Urinary bladder (tissue), 3 donors: ENCODE measurements at regions not wholly inside any gene's neighbourhood (a gene's known extent, or its start where the extent isn't known, plus 50 kb on each side); places are given as distances from the start of the nearest gene placed in this dataset.

Experiments used
- DNase-seq: peaks from one replicate; pipeline ENCODE4 v3.0.0-alpha.2; 2015; ENCODE audit errors: extremely low spot score
- H3K27ac ChIP-seq: one replicate; pipeline ENCODE4 v1.5.1; 2013; ENCODE audit warnings: low read depth, mild to moderate bottlenecking, moderate library complexity
- H3K36me3 ChIP-seq: one replicate; pipeline ENCODE4 v1.6.1; 2013; ENCODE audit warnings: mild to moderate bottlenecking, moderate library complexity; ENCODE audit not compliant: insufficient read depth
- H3K4me1 ChIP-seq: one replicate; pipeline ENCODE4 v1.6.1; 2013; ENCODE audit warnings: mild to moderate bottlenecking, moderate library complexity; ENCODE audit not compliant: insufficient read depth
- H3K4me3 ChIP-seq: one replicate; pipeline ENCODE4 v1.5.1; 2013; ENCODE audit warnings: low read depth, low read length
- WGBS: extraction: QIAGEN DNeasy Blood & Tissue Kit; methylation state at CpG from one replicate; pipeline ENCODE4 v1.1.7; 2013; 5-methylcytosine and 5-hydroxymethylcytosine counted together
- donor health status: healthy with polysubstance abuse.
- donor health status: healthy.

GRCh38 chr2:67268797-67269196 lies 128.3 kb upstream of the ETAA1 start:
- H3K4me3 ChIP-seq = no peak overlapping the region
- H3K27ac ChIP-seq = no peak overlapping the region
- no peaks in the 10 kb centered on the region for H3K36me3 ChIP-seq
- no peaks in the 10 kb centered on the region for H3K4me1 ChIP-seq
- WGBS = 95% methylated on average over 2 of the region's 2 CpGs
- no peak for DNase-seq

DNA sequence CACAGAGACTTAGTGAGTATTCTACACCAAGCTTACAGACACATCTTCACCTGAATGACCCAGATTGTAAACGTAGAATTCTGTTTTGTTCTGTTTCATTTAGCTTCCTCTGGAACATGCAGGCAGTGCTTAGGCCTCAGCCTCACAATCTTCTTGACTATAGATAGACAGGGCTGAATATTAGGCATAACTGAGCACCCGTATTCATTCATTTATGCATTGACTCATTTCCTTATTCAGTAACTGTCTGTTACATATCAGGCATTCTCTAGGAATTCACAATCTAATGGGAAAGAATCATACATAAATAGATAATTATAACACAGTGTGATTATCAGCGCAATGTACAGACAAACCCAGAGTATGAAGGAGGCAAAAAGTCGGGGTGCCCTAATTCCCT lies 124.9 kb upstream of the ETAA1 start:
- no peak overlapping the region for H3K27ac ChIP-seq
- 82% methylated on average over 4 of the region's 4 CpGs for WGBS
- H3K4me3 ChIP-seq = no peak overlapping the region
- DNase-seq = no peak
- no peaks in the 10 kb centered on the region for H3K36me3 ChIP-seq
- no peaks in the 10 kb centered on the region for H3K4me1 ChIP-seq

DNA sequence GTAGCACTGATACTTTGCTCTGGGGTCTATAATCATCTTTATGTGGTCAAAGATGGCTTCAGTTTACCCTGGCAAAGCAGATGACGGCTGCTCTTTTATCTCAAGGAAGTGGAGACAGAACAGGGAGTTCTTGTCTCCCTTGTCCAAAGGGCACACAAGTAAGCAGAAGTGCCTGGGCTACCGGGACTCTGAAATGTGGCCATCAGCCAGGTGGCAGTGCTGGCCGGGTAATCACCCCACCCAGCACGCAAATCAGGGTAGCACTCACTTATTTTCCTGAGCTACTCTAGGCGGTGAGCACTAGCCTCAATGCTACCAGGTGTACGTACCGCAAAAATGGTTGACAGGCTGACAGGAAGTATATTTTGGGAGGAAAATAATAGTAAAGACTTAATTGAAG lies 119.7 kb upstream of the ETAA1 start:
- DNase-seq = no peak
- no peak overlapping the region for H3K27ac ChIP-seq
- H3K4me3 ChIP-seq = no peak overlapping the region
- WGBS = 84% methylated on average over 7 of the region's 7 CpGs
- H3K4me1 ChIP-seq = no peaks in the 10 kb centered on the region
- H3K36me3 ChIP-seq = no peaks in the 10 kb centered on the region

DNA sequence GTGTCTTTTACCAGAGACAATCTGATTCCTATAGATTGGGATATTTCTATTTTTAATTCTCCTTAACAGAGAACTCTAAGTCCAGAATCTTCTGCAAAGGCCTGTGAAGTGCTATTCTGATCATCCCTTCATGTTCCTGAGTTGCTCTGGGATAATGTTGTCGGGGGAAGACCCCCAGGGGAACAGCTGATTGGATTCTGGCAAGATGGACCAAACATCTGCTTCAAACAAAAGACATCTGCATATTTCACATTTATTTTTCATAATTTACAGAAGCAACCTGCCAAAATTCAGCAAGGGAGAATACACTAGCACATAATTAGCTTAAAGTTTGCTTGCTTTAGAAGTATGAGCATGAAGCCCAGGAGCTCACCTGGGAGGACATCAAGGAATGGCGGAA lies 116.0 kb upstream of the ETAA1 start:
- no peak for DNase-seq

GRCh38 chr2:67283641-67284040 lies 113.5 kb upstream of the ETAA1 start:
- no peak overlapping the region for H3K27ac ChIP-seq
- no peak for DNase-seq
- H3K36me3 ChIP-seq = no peaks in the 10 kb centered on the region
- H3K4me3 ChIP-seq = no peak overlapping the region
- H3K4me1 ChIP-seq = no peaks in the 10 kb centered on the region

More for the DNA sequence above, 116.0 kb upstream of the ETAA1 start:
- WGBS = 82% methylated on average over 2 of the region's 2 CpGs
- Histone ChIP-seq H3K36me3 (no peaks in the 10 kb centered on the region), H3K27ac (no peak overlapping the region), H3K4me3 (no peak overlapping the region), H3K4me1 (no peaks in the 10 kb centered on the region)

GRCh38 chr2:67286981-67287759 lies 110.0 kb upstream of the ETAA1 start:
- Histone ChIP-seq H3K36me3 (no peaks in the 10 kb centered on the region), H3K4me1 (no peaks in the 10 kb centered on the region), H3K4me3 (no peak overlapping the region), H3K27ac (no peak overlapping the region)
- 69% methylated on average over 2 of the region's 2 CpGs for WGBS
- DNase-seq = no peak

- 77% methylated on average over 2 of the region's 2 CpGs for WGBS
- Histone ChIP-seq H3K4me3 (no peak overlapping the region), H3K36me3 (no peaks in the 10 kb centered on the region), H3K4me1 (no peaks in the 10 kb centered on the region), H3K27ac (no peak overlapping the region)
- no peak for DNase-seq
Observed at GRCh38 chr2:67289271-67289670, 107.9 kb upstream of the ETAA1 start.

GRCh38 chr2:67289921-67290371 lies 107.2 kb upstream of the ETAA1 start:
- Histone ChIP-seq H3K36me3 (no peaks in the 10 kb centered on the region), H3K27ac (no peak overlapping the region)
- WGBS = 88% methylated on average over 1 of the region's 1 CpG

DNA sequence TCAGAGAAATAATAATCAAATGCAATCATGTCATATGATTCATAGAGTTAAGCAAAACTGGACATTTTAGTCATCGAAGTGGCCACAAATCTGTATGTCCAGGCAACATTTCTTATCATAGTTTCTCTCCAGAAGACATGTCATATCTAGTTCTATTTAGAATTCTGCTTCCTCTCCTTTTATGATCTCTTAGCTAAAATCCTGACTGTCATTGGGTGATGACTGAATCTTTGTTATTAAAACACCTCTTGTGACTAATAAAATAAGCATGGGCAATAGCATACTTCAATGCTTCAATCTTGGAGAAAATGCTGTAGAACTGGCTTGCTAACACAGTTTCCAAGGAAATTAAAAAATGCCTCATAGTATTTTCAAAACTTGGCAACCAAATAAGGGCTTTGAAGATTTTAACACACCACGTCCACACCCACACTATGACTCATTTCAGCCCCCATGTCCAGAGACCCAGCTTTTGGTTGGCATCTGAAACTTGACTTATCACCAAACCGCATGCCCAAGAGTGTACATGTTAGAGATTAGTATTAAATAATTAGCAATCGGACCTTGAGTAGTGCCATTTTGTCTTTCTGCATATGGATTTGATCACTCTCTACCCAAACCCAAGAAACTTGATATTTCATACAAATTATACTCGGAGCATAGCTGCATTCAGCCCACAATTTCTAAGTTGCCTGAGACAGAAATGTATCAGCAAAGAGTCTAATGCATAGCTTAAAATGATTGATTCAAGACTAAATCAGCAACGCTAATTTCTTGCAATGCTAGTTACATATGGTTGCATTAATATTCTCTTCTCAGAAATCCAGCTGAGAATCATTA lies 106.5 kb upstream of the ETAA1 start:
- Histone ChIP-seq H3K4me1 (no peaks in the 10 kb centered on the region), H3K36me3 (no peaks in the 10 kb centered on the region), H3K4me3 (no peak overlapping the region), H3K27ac (no peak overlapping the region)
- 73% methylated on average over 6 of the region's 6 CpGs for WGBS
- no peak for DNase-seq

More at GRCh38 chr2:67289921-67290371, 107.2 kb upstream of the ETAA1 start:
- no peak for DNase-seq
- Histone ChIP-seq H3K4me1 (no peaks in the 10 kb centered on the region), H3K4me3 (no peak overlapping the region)

DNA sequence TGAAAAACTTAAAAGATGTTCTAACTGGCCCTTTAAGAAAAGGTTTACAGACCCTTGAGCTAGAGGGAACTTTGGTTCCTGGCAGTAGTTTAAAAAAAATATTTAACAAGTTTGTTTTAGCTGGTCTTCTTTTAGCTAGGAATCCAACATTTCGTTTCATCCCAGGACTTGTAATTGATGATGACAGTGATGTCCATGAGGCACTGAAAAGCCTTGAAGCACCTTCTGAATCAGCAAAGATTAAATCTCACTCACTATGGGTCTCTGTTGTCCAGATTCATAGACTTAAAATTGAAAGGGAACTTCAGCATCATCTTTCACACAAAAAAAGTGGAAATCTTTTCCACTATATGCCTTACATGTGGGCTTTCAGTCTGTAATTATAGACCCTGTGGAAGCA lies 102.9 kb upstream of the ETAA1 start:
- Histone ChIP-seq H3K36me3 (no peaks in the 10 kb centered on the region), H3K4me1 (no peaks in the 10 kb centered on the region), H3K27ac (no peak overlapping the region), H3K4me3 (no peak overlapping the region)
- WGBS = 44% methylated on average over 1 of the region's 1 CpG
- DNase-seq = no peak

DNA sequence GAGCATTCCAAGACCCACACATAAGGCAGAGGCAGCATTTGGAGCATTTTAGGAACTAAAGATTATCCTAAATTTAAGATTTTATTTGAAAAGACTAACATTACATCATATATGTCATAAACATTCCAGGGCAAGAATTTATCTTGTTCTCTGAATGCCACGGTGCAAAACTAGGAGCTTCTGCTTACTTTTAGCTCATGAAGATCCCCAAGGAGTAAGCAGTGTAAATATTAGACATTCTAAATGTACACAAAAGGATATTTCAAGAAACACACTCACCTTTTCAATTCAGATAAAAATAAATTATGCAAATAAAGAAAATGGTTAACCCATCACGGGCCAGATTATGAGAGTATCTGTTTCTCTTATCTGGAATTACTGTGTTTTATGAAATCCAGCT lies 101.7 kb upstream of the ETAA1 start:
- Histone ChIP-seq H3K27ac (no peak overlapping the region), H3K4me3 (no peak overlapping the region), H3K36me3 (no peaks in the 10 kb centered on the region), H3K4me1 (no peaks in the 10 kb centered on the region)
- no peak for DNase-seq
- WGBS = 34% methylated on average over 2 of the region's 2 CpGs

- no peak for DNase-seq
- Histone ChIP-seq H3K4me3 (no peak overlapping the region), H3K4me1 (no peaks in the 10 kb centered on the region), H3K36me3 (no peaks in the 10 kb centered on the region), H3K27ac (no peak overlapping the region)
- 53% methylated on average over 4 of the region's 4 CpGs for WGBS
Observed at GRCh38 chr2:67295851-67296250, 101.3 kb upstream of the ETAA1 start.

- Histone ChIP-seq H3K36me3 (no peaks in the 10 kb centered on the region), H3K4me3 (no peak overlapping the region), H3K27ac (no peak overlapping the region), H3K4me1 (no peaks in the 10 kb centered on the region)
- DNase-seq = no peak
- WGBS = 70% methylated on average over 6 of the region's 6 CpGs
Observed at GRCh38 chr2:67304300-67304890, 92.7 kb upstream of the ETAA1 start.

DNA sequence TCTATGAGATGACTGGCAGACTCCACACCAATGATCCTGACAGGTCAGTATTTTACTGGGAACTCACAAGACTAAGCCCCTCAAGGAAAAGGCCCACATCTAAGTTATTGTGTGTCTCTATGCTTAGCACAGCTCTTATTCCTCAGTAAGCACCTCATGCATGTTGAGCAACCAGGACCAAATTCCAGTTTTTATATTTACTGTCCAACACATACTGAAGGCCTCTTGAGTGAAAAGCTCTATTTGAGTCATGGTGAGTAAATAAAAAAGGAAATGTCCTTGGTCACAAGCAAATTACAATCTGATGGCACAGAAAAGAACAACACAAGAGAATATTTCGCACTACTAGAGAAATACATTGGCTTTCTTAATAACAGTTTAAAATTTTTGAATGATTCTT lies 87.9 kb upstream of the ETAA1 start:
- Histone ChIP-seq H3K4me1 (no peaks in the 10 kb centered on the region), H3K27ac (no peak overlapping the region), H3K4me3 (no peak overlapping the region), H3K36me3 (no peaks in the 10 kb centered on the region)
- 96% methylated on average over 1 of the region's 1 CpG for WGBS
- DNase-seq = no peak
